ENCODE measurements at regions not wholly inside any gene's neighbourhood (a gene's known extent, or its start where the extent isn't known, plus 50 kb on each side); places are given as distances from the start of the nearest gene placed in this dataset.

- DNase-seq: no peak
Observed at GRCh38 chr6:92942549-92942948, 476.8 kb downstream of the EPHA7 start.

DNA sequence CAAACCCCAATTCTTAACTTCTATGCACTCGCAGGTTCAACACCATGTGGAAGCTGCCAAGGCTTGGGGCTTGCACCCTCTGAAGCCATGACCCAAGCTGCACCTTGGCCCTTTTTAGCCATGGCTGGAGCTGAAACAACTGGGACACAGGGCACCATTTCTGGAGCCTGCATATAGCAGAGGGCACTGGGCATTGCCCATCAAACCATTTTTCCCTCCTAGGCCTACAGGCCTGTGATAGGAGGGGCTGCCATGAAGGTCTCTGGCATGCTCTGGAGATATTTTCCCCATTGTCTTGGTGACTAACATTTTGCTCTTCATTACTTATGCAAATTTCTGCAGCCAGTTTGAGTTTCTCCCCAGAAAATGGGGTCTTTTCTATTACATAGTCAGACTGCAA is 484.7 kb downstream of the EPHA7 start:
- DNase-seq: no peak

DNA sequence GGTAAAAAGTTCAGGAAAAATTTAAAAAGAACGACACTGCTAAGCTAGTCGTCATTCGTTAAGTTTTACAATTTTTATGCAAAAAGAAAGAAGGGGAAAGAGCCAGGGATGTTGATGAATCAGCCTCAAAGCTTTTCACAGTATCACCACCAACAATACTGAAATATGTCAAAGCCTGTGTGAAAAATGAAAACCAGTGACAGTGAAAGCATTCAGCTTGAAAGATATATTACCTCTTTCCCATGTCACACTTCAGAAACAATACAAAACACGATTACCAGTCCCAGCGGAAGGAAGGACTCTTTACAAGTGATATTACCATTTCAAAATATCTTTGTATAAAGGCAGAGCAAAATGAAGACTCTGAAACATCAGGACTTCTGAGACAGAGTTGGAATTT is 489.2 kb downstream of the EPHA7 start:
- no peak for DNase-seq

GRCh38 chr6:92922216-92922806 is 497.0 kb downstream of the EPHA7 start:
- no peak for DNase-seq

GRCh38 chr6:92915466-92915865 is 503.9 kb downstream of the EPHA7 start:
- no peak for DNase-seq

DNA sequence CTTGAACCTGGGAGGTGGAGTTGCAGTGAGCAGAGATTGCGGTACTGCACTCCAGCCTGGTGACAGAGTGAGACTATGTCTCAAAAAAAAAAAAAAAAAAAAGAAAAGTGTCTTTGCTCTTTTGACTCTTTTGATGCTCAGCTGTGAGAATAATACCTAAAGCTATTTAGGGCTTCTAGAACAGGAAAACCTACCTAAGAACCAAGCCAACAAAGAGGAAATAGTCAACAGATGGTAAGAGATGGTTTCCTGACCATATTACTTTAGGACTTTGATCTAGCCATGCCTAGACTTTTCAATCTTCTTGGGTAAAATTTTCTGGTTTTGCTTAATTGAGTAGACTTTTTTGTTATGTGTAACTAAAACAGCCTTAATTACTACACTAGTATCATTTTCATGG is 508.1 kb downstream of the EPHA7 start:
- DNase-seq: no peak

- DNase-seq: no peak
Observed at GRCh38 chr6:92910646-92911045, 508.7 kb downstream of the EPHA7 start.

DNA sequence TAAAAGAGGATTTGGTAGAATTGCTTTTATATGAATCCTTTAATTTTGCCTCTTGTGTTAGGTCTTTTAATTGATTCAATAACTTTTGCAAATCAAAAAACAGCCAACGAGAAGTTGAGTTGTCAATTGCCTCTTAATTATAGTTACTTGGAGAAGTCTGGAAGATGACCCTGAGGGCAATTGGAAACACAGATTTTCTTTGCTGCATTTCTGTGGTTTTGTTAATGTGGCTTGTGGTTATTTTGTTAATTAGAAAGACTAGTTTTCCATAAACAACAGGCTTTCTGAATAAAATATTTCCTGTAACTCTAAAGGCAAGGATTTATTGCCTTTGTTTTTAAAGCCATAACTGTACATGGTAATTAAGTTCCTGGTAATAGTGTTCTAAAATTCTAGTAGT is 513.0 kb downstream of the EPHA7 start:
- DNase-seq: no peak

DNA sequence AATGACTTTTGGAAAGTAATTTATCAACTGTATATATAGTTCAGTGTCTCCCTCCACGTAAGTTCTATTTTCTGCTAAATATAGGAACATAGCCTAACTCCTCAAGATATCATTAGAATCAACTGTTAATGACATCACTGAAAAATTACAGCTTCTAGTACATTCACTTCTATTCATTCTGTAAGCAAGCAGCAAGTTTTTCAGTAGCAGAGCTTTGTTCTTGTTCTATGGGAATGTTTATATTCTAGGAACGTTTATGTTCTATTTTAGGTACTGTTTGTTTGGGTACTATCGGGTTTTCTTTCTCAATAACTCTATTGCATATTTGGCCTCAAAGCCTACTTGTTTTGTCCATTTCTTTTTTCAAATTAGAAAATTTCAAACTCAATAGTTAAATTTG is 525.6 kb downstream of the EPHA7 start:
- no peak for DNase-seq

DNA sequence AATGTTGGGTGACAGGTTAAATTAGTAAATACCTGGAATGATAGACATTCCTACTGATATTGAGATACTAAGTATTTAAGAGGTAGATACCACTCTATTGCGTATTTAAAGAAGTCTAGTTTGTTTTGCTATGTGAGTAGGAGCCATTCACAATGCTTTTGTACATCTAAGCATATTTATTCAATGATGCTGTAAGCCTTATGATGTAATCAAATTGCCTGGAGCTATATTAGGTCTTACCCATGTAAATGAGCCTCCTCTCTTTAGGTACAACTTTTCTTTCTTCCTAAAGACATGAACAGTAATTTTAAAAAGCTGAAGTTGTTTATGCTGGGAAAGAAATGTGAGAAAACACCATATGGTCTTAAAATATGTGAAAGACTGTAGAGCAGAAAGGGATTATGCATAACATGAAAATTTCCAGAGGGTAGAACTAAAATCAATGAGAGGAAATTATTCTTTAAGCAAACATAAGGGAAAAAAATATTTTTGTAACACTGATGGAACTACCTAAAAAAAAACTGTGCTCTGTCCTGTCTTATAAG is 526.7 kb downstream of the EPHA7 start:
- no peak for DNase-seq

- no peak for DNase-seq
Observed at GRCh38 chr6:92888316-92888715, 531.0 kb downstream of the EPHA7 start.

DNA sequence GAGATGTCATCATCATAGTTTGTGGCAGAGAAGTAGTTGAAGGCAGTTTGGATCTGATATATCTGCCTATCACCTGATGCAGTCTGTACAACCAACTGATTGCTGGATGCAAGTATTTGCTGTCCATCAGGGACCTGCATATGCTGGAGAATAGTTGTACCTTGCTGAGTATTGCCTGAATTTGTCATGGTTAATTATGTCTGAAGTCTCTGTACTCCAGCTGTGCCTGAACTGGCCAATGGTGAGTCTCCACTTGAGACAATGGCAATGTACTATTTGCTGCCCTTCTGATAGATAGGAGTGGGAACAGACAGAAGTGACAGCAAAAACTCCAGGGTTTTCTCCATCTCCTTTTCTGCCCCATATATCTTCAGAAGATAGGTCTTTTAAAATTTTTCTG is 531.5 kb downstream of the EPHA7 start:
- DNase-seq: no peak

GRCh38 chr6:92879526-92879925 is 539.8 kb downstream of the EPHA7 start:
- DNase-seq: no peak

- DNase-seq: no peak
Observed at GRCh38 chr6:92864966-92865555, 554.3 kb downstream of the EPHA7 start.

DNA sequence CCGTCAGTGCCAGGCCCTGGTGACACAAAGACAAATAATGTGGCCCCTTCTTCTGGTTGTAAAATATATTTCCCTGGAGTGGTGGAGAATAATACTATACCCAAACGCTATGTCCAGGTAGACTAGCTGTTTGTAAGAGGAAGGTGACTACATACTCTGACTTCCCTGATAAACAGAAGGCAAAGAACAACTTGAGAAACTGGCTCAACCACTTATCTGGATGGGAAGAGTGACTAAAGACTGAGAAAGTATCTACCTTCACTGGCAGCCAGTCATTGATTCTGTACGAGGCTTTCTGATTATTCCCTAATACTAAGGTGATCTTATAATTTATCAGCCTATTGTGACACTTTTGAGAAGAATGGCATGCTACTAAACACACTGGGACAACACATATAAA is 569.7 kb downstream of the EPHA7 start:
- DNase-seq: no peak

DNA sequence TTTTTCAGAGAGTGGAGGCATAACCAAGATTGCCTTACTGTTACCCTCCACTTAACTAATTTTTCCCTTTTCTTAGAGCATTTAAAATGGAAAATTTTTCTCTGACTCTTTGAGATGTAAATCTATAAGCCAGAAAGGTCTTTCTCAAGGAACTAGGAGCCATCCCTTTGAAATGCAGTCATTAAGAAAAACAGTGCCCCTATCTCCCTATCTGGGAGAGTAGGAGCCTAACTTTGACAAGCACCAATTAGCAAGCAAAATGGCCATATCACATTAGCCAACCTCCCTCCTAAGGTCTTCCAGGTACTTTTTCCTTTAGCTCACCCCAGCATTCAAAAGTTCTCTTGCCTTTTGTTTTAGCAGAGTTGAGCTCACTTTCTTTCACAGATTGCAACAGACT is 570.5 kb downstream of the EPHA7 start:
- no peak for DNase-seq

DNA sequence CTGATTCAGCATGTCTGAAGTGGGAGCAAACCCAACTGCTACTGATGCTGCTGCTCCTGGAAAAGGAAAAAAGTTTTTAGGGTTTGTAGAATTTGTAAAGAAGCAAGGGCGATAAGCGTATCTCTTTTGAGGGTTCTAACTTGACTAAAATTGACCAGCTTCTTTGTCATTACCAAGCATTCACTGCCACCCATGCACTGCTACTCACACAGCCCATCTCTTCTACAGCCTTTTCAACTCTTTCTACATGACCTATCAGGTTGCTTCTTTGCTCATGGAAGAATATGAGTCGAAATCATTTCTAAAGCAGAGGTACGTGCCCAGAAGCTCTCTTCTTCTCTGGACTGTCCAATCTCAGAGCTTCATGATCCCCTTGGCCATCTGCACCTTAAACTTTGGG is 570.9 kb downstream of the EPHA7 start:
- DNase-seq: no peak

DNA sequence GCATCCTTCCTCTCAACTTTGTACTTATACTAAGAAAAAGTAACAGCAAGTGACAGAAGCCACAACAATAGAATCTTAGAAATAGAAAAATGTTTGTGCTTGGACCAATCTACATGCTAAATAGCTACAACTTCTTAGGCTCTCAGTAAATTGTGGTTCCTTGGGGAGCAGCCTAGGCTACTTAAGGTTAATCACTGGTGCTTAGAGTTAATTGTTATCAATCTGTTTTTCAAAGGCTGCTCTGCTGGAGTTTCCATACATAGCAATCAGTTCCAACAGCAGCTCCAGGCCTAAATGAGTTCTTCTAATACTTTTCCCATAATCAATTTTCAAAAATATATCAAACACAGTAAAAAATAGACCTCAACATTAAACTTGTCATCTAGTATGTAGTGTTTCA is 571.4 kb downstream of the EPHA7 start:
- DNase-seq: no peak

DNA sequence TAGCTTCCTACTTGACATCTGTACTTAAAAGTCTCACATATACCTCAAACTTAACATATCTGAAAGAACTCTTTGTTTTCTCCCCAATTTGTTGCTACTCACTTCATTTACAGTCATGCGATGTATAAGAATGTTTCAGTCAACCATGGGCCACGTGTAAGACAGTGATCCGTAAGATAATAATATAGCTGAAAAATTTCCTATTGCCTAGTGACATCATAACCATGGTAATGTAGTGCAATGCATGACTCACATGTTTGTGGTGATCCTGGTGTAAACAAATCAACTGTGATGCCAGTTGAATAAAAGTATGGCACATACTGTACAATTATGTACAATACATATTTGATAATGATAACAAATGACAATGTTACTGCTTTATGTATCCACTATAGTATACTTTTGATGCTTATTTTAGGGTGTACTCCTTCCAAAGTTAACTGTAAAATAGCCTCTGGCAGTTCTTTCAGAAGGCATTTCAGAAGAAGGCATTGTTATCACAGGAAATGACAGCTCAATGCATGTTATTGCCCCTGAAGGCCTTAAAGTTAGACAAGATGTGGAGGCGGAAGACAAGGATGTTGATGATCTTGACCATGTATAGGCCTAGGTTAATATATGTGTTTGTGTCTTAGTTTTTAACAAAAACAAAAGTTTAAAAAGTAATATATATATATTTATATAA is 579.0 kb downstream of the EPHA7 start:
- no peak for DNase-seq

- no peak for DNase-seq
Observed at GRCh38 chr6:92828788-92829187, 590.6 kb downstream of the EPHA7 start.

DNA sequence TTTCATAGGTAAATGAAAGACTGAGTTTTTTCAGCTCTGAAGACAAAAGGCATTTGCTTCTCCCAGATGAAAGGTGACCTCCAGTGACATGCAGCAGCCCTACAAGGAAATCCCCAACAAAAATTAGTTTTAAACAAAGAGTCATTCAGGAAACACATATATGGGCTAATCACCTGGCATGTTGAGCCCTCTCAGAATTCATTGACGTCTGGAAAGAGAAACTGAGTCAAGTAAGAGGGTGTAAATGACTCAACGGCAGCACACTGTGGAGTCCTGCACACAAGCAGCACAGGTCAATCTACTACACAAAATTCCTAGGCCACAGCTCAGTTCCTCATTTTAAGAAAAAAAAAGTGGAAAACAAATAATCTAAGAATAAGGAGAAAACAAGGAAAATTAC is 592.3 kb downstream of the EPHA7 start:
- DNase-seq: no peak

DNA sequence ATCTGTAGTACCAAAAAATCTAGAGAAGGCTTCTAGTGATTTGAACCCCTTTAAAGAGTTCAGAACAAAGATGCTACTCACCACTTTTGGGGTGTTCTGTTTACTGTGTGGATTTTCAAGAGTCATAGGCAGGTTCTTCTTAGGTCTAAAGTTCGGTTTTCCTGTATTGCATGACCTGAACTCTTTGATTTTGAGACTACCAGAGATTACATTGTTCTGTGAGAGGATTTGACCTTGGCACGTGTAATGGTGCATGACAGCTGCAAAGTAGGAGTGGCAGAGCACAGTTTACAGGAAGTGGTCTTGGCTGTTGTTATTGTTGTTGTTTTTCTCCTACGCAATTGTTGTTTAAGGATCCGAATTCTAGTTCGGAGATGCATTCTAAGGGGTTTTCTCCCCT is 592.7 kb downstream of the EPHA7 start:
- no peak for DNase-seq

DNA sequence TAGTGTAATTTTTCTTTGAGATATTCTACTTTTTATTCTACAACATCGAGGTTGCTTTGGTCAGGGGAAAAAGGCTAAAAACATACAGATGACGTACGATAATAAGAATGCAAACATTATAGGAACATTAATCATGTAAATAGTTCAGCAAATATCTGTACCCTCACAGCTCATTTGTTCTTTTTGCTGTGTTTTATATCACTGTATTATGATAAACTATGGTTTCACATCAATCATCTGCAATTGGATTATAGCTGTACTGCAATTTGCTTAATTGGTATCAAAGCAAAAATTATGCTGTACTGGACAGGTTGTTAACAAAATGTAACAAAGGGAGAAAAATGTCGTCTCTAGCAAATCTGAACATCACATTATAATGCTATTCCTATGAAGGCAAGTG is 597.1 kb downstream of the EPHA7 start:
- DNase-seq: no peak

DNA sequence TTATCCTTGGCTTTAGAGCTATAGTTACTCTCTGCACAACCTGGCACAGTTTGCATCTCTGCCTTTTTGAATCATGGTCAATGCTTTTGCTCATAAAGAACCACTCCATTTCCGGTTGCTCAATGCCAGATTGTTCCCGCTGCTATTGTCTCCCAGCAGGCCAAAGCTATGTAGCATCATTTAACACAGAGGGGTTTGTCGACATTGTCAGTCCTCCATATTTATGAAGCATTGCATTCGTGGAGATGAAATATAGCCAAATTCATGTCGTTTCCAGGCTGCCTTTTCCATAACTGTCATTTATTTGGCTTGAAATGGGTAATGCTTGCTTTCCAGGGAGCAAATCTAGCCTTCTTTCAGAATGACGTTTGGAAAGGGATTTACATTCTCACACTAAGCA is 598.8 kb downstream of the EPHA7 start:
- DNase-seq: no peak

GRCh38 chr6:92810913-92811312 is 608.4 kb downstream of the EPHA7 start:
- peak; percentile 45 for DNase-seq

Measured in NCI-H446 treated with DMSO at 0.1 percent for 48 hours (cell line).